ENCODE measurements at regions not wholly inside any gene's neighbourhood (a gene's known extent, or its start where the extent isn't known, plus 50 kb on each side); places are given as distances from the start of the nearest gene placed in this dataset.

DNA sequence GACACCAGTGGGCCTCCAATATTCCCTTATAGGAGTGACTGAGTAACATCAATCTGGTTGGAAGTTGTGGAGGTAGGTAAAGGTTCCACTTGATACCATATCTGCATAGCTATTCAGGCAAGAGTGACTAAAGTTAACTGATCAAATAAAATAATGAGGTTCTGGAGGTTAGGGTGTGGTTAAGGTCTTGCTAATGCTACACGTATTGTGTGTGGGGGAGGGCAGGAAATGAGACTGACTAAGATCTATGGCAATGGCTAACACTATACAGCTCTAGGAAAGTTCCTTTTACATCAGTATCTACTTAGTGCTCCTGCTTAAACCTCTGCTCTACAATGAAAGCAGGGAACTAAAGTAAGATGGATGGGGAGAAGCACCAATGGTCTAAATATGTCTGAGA is 149.1 kb upstream of the MGAT5 start:
- no peak overlapping the region for H4K91ac ChIP-seq (replicated peaks; ENCODE audit: insufficient read length, low read length)
- FAIRE-seq (no peak), DNase-seq (ENCODE audit: low read depth in 1 of 2, low spot score in 2 of 2) (no peak)
- H2BK5ac ChIP-seq (ENCODE audit: low read depth, low read length): no peak overlapping the region
- H3K36me3 ChIP-seq (ENCODE audit: control insufficient read depth in 2 of 4, insufficient read depth in 4 of 4, low read length in 3 of 4): no peaks in the 10 kb centered on the region
- H3K56ac ChIP-seq (replicated peaks; ENCODE audit: insufficient read length, low read depth, low read length): no peak overlapping the region
- no peak overlapping the region for H3K14ac ChIP-seq (ENCODE audit: insufficient read length)
- no peak overlapping the region for H3K23ac ChIP-seq (ENCODE audit: insufficient read length)
- H2AFZ ChIP-seq (ENCODE audit: low read length): no peak overlapping the region
- H4K5ac ChIP-seq (ENCODE audit: insufficient read length, low read depth, low read length): no peak overlapping the region
- no peaks in the 10 kb centered on the region for H3K23me2 ChIP-seq (ENCODE audit: low read depth, low read length)
- ChIA-PET POLR2A (ENCODE audit: partially characterized antibody) (no interaction called here), CTCF (ENCODE audit: partially characterized antibody) (interaction anchor here (1.1 to 2.8 kb wide), 3 partner anchors 10 to 14 kb away, joined by 3 to 7 read pairs (median 3); no protein-coding TSS in a partner anchor)
- no peaks in the 10 kb centered on the region for H3K79me2 ChIP-seq (ENCODE audit: control insufficient read depth in 1 of 2, insufficient read depth in 2 of 2, low read length in 2 of 2)
- no peak overlapping the region for H4K8ac ChIP-seq (ENCODE audit: extremely low read depth, insufficient read depth, low read length)
- WGBS, 2 experiments (ENCODE audit: extremely low coverage in 1 of 2, insufficient coverage in 1 of 2, insufficient read length in 1 of 2, insufficient replicate concordance in 2 of 2, low coverage in 1 of 2, low lambda C conversion rate in 2 of 2, missing lambda C conversion rate in 1 of 2): 93% methylated on average over 1 of the region's 1 CpG; no CpG with 5 or more reads in 1 of the 2 experiments
- no peak overlapping the region for H2BK12ac ChIP-seq (ENCODE audit: low read depth, low read length)
- H3K4me1 ChIP-seq (replicated peaks in 1 of 4; ENCODE audit: control insufficient read depth in 3 of 4, insufficient read depth in 4 of 4, low read length in 3 of 4): peaks cover 0 to 5% (median 2%) of the 10 kb centered on the region in 4 experiments; a peak in 2 of 7 replicates
- H3K18ac ChIP-seq (ENCODE audit: extremely low read depth, low read length): no peak overlapping the region
- H2BK20ac ChIP-seq (ENCODE audit: low read length): no peak overlapping the region
- H3K4me2 ChIP-seq (ENCODE audit: insufficient read depth in 1 of 2, low read depth in 2 of 2, low read length in 2 of 2): no peak overlapping the region
- no peak overlapping the region for H3K4me3 ChIP-seq (ENCODE audit: extremely low read depth in 1 of 4, insufficient read depth in 2 of 4, low read depth in 3 of 4, low read length in 4 of 4)
- no peaks in the 10 kb centered on the region for H3K27me3 ChIP-seq (replicated peaks in 1 of 4; ENCODE audit: control insufficient read depth in 3 of 4, extremely low read depth in 1 of 4, insufficient read depth in 3 of 4, low read length in 3 of 4)
- H3K27ac ChIP-seq (ENCODE audit: low read depth, low read length): no peak overlapping the region
- H3K4ac ChIP-seq (replicated peaks; ENCODE audit: insufficient read length, low read depth, low read length): no peak overlapping the region
- no peak overlapping the region for H3K9ac ChIP-seq (replicated peaks in 1 of 4; ENCODE audit: extremely low read depth in 1 of 4, low read depth in 3 of 4, low read length in 3 of 4)
- H4K20me1 ChIP-seq (replicated peaks in 1 of 2; ENCODE audit: control insufficient read depth in 1 of 2, insufficient read depth in 2 of 2, low read length in 2 of 2): no peaks in the 10 kb centered on the region
- H3K79me1 ChIP-seq (ENCODE audit: low read depth, low read length): no peaks in the 10 kb centered on the region
- H2BK120ac ChIP-seq (replicated peaks; ENCODE audit: low read depth, low read length): no peak overlapping the region
- peaks cover 0 to 7% of the 10 kb centered on the region in 2 experiments; a peak in 1 of 4 replicates for H3K9me3 ChIP-seq (ENCODE audit: insufficient read depth in 2 of 2, low read depth in 1 of 2, low read length in 1 of 2)
- H2BK15ac ChIP-seq (ENCODE audit: low read length): no peak overlapping the region
- H2AK5ac ChIP-seq (ENCODE audit: low read depth, low read length): no peak overlapping the region
- TF ChIP-seq CEBPB (IDR thresholded peaks at IDR 0.05; ENCODE audit: low read depth, low read length): no peak
- no peak for TF ChIP-seq CBX8 (IDR thresholded peaks at IDR 0.05; ENCODE audit: borderline replicate concordance, low read depth, low read length)
- TF ChIP-seq, protein P1, sequence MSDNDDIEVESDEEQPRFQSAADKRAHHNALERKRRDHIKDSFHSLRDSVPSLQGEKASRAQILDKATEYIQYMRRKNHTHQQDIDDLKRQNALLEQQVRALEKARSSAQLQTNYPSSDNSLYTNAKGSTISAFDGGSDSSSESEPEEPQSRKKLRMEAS (IDR thresholded peaks at IDR 0.05): no peak
- no peak for TF ChIP-seq HDAC2 (IDR thresholded peaks at IDR 0.05; ENCODE audit: borderline replicate concordance in 1 of 2, low read depth in 2 of 2, low read length in 2 of 2)
- no peak for TF ChIP-seq POLR2AphosphoS5 (IDR thresholded peaks at IDR 0.05; ENCODE audit: low read depth, low read length)

Measured in H1 (cell line).